ENCODE measurements at regions not wholly inside any gene's neighbourhood (a gene's known extent, or its start where the extent isn't known, plus 50 kb on each side); places are given as distances from the start of the nearest gene placed in this dataset.

GRCh38 chr3:89049119-89049518 is 58.3 kb upstream of the EPHA3 start:
- no peak for TF ChIP-seq POLR2A (IDR thresholded peaks at IDR 0.05)
- no peak for TF ChIP-seq CTCF (IDR thresholded peaks at IDR 0.05)

Data from prostate gland (tissue), 2 donors.